ENCODE measurements at regions not wholly inside any gene's neighbourhood (a gene's known extent, or its start where the extent isn't known, plus 50 kb on each side); places are given as distances from the start of the nearest gene placed in this dataset.

DNA sequence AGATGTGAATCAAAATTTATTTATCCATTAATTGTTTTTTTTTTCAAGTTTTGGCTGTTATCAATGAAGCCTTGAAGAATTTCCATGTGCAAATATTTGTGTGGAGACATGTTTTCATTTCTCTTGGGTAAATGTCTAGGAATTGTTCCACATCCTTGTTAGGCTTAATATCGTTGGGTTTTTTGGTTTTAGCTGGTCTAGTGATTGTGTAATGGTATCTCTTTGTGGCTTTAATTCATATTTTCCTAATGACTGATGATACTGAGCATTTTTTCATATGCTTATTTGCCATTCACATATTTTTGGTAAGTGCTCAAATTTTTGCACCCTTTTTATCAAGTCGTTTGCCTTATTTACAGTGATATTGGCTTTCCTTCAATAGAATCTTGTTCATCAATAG lies 250.3 kb upstream of the EPHA4 start:
- DNase-seq (ENCODE audit: low spot score) = no peak

DNA sequence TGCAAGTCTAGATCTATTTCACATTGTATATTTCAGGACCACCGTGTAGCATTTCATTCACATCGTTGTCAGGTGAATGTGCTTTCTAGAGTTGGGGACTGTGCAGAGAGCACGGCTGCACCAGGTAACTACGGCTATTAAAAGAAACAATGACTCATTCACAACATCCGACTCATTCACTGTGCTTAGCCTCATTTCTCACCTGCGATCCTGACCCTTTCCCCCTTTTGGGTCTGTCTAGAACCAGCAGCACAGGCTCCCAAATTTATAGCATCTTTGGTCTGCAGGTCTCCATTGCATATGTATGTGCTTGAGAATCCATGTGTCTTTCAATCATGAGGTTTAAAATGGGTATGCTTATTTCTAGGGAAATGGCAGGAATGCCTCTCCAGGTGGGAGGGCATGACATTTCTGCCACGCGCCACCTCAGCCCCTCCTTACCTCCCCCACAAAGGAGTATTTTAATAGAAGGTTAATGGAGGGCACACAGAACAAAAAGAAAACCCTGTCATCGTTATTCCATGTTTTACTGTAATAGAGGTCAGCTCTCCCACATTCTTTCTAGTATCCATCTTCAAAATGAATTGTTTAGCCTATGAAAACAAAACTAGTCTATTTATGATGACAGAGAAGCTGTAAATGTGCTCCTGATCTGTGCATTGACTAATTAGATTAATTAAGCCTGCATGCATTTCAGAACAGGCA lies 246.7 kb upstream of the EPHA4 start:
- no peak for DNase-seq (ENCODE audit: low spot score)

DNA sequence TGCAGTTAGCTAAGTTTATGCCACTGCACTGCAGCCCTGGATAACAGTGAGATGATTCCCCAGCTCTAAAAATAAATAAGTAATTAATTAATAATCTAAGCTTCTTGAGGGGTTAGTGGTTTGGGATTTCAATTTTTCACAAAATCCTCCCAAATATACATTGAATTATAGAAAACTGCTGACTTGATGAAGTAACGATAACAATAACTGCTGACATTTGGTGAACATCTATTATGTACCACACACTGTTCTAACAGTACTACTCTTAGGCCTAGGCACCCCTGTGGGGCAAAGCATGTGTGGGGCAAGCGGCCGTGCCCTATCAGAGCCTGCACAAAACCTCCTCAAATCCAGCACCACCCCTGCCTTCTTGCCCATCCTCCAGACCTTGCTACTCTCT lies 245.8 kb upstream of the EPHA4 start:
- DNase-seq (ENCODE audit: low spot score) = no peak

DNA sequence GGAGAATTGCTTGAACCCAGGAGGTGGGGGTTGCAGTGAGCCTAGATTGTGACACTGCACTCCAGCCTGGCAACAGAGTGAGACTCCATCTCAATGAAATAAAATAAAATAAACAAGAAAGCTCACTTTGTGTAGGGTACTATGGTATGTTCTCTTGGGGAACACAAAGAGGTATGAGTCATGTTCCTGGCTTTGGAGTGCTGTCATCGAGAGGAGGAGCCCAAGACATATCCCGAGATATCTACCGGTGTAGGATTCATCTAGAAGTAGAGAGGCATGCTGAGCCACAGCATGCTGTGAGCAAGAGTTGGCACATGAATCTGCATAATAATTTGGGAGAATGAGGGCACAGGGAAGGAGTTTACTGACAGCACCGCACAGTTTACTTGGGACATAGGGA lies 244.9 kb upstream of the EPHA4 start:
- no peak for DNase-seq (ENCODE audit: low spot score)

DNA sequence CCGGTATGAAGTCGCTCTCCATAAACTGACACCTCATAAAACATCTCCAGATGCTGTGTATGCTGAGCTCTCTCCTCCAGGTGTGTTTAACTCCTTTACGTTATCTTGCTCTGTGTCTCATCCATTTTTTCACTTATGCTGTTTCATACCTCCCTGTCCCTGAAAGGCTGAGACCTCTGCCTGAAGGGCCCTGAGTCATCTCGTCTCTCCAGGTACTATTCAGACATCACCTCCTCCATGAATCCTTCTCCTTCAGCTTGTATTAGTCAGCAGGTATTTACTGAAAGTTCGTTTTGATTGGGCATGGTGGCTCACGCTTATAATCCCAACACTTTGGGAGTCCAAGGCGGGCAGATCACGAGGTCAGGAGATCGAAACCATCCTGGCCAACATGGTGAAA lies 244.5 kb upstream of the EPHA4 start:
- no peak for DNase-seq (ENCODE audit: low spot score)

DNA sequence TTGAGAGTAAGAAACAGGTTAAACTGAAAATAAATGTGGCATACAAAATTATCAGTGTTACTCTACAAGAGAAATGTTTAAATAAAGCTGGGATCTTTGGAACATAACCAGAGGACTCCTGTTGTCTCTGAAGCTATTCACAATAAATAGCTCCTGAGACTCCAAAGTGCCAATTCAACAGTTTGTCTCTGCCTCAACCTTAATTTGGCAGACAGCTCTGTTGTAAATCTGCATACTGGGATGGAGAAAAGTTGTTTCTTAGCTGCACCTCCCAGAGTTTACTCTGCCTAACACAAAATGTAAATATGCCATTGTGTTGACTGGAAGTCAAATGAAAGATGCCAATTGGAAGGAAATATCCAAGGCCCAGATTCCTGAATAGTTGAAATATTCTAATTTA lies 238.5 kb upstream of the EPHA4 start:
- DNase-seq (ENCODE audit: low spot score) = no peak

DNA sequence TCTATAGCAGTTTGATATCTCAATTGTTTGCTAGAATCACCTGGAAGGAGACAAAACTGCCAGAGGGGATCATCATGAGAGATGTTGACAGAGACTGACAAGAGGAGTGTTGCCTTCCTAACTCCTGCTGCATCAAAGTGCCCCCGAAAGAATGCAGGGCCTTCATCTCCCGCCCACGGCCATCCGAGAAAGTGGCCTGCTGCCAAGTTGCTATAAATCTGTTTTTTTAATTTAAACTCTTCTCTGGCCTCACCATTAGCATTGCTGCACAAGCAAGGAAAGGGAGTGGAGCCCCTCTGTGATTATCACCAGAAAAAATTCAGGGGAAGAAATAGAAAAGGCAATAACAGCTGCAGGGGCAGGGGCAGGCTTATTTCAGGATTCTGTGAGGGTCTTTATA lies 238.1 kb upstream of the EPHA4 start:
- no peak for DNase-seq (ENCODE audit: low spot score)

DNA sequence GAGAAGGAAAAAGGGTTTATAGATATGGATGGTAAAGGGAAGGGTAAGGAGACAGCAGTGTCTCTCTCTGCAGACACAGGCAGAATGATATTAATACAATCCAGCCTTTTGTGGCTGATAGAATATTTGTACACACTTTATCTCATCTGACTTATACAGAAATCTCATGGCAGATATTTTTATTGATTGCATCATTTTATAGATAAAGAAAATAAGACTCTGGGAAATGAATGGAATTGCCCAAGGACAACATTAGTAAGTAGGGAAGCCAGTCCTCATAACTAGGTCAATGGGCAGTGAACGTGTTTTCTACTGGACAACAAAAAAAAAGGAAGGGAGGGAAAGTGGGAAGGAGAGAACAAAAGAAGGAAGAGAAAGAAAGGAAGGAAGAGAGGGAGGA lies 236.4 kb upstream of the EPHA4 start:
- no peak for DNase-seq (ENCODE audit: low spot score)

DNA sequence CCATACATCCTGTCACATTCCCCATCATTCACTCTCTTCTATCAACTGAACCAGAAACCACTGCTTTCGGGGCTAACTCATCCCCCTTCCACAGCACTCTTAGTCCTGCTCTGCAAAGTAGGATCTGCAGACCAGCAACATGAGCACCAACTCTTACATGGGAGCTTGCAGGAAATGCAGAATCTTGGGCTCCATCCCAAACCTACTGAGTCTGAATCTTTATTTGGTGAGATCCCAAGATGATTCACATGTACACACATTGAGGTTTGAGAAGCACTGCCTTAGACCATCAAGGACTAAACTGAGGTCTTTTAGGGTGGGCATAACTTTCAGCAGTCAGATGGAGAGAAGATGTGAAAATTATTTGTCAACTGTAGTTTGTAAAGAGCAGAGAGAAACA lies 235.6 kb upstream of the EPHA4 start:
- no peak for DNase-seq (ENCODE audit: low spot score)

DNA sequence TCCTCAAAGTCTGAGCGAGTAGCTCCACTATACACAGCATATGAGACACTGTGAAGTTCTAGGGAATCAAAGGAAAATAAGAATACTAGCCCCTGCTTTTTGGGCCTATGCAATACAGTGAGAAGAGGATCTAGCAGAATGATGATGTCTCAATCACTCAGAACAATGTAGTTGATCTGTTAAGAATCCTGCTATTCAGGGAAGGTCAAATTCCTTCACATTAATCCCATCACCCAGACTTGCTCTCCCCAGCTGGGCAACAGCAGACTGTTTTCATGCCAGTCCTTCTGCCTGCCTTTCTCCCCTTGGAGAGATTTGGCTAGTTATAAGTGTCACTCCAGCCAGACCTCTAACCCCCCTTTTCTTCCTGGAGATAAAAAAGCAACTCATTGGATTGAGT lies 230.0 kb upstream of the EPHA4 start:
- no peak for DNase-seq (ENCODE audit: low spot score)

DNA sequence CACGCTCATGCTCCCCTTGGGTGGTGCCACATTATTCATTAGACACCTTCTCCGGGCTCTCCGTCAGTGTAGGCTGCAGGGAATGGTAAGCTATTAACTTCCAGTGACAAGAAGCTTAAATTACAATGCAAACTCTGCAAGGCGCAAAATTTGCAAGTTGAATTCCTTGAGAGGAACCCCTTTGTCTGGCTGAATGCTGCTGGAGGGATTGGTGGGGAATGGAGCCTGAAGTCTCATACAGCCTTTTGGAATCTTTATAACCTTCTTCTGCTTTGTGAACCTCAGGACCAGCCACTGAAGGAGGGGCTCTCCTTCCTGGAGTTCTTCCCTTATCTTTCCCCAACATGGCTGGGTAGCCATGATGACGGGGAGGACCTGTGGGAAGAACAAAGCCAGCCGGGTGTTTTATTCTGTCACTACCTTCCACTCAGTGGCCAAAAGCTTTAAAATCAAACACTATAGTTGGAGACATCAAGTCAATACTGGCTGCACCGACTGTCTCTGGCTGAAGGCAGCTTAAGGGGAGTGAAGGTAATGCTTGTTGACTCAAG lies 220.9 kb upstream of the EPHA4 start:
- DNase-seq (ENCODE audit: low spot score) = no peak

DNA sequence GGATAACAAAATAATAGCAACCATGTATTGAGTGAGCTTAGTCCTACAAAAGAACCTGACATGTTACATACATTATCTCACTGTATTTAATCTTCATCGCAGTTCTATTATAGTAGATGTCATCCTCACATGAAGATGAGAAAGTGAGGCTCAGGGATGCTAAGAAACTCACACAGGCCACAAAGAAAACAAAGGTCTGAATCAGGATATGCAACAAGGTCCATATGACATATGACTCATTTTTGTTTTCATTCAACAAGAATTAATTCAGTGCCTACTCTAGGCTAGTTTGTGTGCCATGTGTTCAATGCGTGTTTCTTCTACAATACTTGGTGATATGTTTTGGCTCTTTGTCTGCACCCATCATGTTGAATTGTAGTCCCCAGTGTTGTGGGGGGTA lies 219.7 kb upstream of the EPHA4 start:
- no peak for DNase-seq (ENCODE audit: low spot score)

DNA sequence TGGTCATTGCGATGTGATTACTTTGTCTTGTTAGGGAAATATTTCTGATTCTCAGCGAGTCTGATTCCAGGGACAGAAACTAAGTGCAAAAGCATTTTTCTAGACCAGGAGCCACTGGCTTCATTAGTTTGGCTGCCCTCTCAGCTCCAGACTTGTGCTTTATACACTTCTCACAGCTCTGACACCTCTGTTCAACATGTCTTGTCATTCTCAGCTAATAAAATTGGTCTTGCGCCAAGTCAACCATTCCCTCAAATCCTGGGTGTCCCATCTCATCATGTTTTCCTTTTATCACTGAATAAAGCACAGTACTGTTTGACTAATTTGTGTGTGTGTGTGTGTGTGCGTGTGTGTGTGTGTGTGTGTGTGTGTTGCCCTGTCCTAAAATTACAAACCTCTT lies 215.5 kb upstream of the EPHA4 start:
- DNase-seq (ENCODE audit: low spot score) = no peak

DNA sequence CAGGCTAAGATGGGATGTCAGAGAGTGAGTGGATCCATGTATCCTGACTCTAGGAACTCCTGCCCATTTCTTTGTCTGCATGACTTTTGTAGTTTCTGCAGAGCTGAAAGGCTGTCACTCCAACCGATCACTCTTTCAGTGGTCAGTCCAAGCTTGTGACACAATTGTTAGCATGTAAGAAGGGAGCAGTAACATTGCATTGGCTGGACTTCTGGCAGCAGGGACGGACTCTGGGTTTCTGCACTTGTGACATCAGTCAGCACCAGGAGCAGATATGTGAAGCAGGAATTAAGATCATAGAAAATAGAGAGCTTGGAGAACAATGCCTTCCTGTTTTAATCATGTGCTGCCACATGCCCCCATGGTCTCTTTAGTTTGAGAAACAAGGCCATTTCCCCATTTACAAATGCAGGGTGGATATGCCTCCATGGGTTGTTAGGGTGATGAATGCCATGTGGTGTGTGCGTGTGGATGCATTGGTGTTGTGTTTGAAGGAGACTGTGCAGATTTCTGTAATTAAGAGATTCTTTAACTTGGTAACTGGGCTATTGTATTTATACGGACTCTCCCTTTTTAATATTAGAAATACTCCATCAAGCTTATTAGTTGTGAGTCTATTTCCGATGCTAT lies 214.3 kb upstream of the EPHA4 start:
- no peak for DNase-seq (ENCODE audit: low spot score)

DNA sequence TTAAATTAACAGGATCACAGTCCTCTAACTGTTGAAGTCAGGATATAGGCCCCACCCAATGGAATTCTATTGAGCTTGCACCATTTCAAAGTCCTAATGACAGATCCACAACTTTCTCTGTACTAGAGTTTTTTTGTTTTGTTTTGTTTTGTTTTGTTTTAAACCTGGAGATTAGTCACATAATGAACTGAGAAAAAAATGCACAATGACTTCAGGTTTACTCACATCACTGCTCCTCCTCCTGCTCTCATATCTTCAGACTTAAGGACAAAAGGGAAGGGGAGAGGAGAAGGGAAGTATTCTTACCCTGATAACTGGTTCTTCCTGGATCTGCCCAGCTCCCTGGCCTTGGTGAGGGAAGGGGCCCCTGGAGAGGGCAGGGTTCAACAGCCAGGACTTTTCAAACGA lies 208.2 kb upstream of the EPHA4 start:
- no peak for DNase-seq (ENCODE audit: low spot score)

DNA sequence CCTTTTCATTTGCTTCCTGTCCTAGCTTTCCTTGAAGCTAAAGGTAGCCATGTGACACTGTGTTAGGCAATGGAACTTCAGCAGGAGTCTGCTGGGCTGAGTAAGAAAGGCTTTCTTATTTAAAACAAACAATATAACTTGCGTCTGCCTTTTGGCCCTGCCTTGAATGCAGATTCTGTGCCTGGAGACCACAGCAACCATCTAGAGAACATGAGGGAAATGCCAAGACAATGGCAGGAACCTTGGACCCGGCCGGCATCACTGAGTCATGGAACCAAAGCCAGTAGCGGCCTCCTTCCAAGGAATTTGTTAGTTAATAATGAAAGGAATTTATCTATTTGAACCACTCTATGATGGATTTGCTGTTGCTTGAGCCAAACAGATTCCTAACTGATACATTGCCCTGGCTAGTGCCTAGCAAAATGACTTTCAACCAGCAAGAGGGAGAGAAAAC lies 207.5 kb upstream of the EPHA4 start:
- DNase-seq (ENCODE audit: low spot score) = no peak

DNA sequence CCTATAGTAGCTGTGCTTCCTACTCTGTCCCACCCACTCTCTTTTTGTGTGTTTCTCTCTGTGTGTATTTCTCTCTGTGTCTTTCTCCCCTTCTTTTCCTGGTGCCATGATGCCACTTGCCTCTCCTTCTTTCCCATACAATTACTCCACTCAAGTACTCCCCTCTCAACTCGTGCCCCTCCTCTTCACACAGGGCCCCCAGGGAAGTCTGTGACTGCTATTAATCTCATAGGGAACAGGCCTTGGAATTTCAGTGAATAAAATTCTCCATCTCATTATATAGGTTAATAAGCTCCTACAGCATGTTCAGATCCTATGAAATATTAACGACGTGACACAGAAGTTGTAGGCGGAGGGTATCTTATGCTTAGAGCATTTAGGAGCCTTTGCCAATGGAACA lies 205.9 kb upstream of the EPHA4 start:
- DNase-seq (ENCODE audit: low spot score) = no peak

DNA sequence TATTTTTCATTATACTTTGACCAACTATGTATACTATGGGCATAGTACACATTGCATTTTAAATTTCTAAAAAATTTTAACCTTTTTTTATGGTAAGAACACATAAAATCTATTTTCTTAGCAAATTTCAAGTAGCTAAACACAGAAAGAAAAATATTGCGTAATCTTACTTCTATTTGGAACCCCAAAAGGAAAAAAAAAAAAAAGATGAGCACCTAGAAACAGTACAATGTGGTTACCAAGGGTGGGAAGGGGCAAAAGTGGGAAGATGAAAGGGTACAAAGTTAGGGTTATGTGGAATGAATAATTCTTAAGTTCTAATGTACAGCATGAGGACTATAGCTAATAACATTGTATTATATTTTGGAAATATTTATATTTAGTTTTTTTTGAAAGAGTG lies 205.0 kb upstream of the EPHA4 start:
- DNase-seq (ENCODE audit: low spot score) = no peak

DNA sequence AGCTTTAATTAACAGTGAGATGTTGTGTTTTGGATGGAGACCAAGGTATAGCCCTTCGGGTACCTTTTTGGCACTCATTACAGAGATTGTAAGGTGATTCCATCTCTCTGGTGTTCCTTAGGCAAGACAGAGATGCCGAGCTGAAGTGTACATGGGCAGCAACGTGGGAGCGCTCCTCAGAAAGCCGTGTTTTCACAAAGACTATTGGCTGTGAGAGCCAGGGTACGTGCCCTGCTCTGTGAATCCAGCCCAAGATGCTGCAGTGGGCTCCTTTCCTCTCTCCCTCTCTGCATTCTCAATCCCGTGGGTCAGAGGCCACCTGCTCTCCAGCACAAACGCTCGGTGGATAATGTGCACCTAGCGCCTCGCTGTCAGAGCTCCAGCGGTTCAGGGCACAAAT lies 203.0 kb upstream of the EPHA4 start:
- DNase-seq (ENCODE audit: low spot score) = no peak

DNA sequence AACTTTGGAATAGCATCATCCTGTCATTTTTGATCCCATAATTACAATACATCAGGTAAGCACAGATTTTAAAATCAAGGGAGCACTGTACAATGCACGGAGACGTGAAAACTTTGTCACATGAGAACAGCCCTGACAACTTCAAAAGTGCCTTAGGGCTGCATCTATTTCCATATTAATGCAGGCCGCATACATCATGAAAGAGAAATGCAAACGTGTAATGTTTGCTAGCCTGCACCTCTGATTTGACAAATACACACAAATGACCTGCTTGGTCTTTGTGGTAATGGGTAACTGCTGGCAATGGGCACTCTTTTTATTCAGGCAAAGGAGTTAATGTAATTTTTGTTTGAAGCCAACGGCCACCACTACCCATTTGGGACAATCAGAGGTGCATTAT lies 202.0 kb upstream of the EPHA4 start:
- no peak for DNase-seq (ENCODE audit: low spot score)

DNA sequence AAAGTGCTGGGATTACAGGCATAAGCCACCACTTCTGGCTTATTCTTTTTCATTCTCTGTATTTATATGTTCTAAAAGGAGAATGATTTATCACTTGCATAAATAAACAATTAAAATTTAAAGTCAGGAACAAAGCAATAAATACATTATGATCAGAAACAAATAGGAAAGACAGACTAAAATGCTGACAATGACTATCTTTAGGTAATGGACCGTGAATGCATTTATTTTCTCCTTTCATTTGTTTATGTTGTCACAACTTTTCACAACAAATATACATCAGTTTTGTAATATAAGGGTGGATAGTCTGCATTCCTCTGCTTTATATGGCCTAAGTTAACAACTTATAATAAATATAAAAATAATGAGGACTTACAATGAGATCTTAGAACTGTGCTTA lies 199.2 kb upstream of the EPHA4 start:
- no peak for DNase-seq (ENCODE audit: low spot score)

DNA sequence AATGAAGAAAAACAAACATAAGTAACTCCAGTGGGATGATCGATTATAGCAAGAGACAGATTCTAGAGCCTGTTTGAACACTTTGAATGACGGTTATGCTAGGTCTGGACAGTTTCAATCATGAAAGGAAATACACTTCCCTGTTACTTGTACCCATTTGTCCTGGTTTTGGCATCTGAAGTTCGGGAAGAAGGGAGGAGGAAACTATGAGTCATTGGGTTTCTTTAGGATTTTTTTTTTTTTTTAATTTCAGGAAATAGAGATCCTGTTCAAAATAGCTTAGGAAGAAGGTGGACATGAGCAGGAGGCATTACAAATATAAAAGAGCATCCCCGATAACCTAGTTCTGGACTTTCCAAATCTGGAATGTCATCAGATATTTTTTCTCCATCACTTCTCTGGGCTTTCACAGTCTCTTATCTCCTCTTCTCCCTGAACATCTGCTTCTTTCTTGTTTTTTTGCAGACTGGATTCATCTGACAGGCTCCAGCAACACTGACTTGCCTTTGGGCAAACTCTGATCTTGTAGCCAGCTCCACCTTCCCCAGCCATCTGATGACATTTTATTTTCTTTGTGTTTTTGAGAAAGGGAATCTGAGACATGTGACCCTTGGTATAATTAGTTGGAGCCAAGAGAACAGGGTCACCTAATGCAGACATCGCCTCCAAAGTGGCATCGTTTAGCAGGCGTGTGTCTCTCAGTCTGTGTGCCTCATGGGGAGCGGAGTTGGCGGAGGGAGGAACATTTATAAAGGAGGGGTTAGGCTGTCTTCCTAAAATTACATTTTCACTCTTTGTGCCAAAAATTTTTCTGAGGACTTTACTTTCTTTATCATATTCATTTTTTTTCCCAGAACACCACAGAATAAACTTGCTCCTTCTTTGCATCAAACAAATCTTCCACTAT lies 195.3 kb upstream of the EPHA4 start:
- DNase-seq (ENCODE audit: low spot score) = no peak

DNA sequence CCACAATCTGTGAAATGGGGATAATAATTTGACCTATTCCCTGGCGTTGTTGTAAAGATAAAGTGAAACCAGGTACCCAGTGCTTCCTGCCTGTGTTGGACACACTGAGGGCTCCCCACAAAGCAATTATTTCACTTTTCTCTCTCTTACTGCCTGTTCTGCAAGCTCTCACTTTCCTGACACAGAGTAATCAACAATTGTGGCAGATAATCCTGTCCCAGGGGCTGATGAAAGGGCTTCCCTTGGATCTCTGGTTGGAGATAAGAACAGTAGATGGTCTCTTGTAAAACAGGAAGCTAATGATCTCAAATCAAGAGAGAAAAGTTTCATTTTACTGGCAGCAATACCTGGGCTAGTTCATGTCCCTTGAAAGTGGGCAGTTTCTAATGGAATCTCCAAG lies 190.4 kb upstream of the EPHA4 start:
- no peak for DNase-seq (ENCODE audit: low spot score)
